ENCODE measurements at regions not wholly inside any gene's neighbourhood (a gene's known extent, or its start where the extent isn't known, plus 50 kb on each side); places are given as distances from the start of the nearest gene placed in this dataset.

DNA sequence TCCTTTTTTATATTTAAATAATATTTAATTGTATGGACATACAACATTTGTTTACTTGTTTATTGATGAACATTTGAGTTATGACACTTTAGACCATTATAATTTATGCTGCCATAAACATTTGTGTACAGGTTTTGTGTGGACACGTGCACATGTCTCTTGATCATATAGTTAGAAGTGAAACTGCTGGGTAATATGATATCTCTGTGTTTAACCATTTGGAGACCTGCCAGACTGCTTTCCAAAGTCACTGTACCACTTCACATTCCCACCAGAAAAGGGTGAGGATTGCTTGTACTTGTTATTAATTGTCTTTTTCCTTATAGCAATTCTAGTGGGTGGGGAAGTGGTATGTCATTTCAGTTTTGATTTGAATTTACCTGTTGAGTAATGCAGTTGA, 145.6 kb upstream of the KLHL1 start:
- Histone ChIP-seq H3K27ac (ENCODE audit: insufficient read depth in 1 of 2, low read depth in 1 of 2, low read length in 2 of 2, poor library complexity in 1 of 2, severe bottlenecking in 2 of 2) (no peak overlapping the region), H3K4me3 (ENCODE audit: control insufficient read depth in 1 of 7, extremely low read depth in 1 of 7, insufficient read depth in 4 of 7, low read depth in 2 of 7, low read length in 6 of 7) (no peak overlapping the region), H3K36me3 (ENCODE audit: control insufficient read depth in 4 of 4, insufficient read depth in 4 of 4, low read length in 3 of 4) (no peaks in the 10 kb centered on the region), H3K27me3 (replicated peaks in 2 of 5; ENCODE audit: control insufficient read depth in 4 of 5, insufficient read depth in 5 of 5, low read length in 4 of 5) (no peaks in the 10 kb centered on the region), H3K4me1 (ENCODE audit: control extremely low read depth in 1 of 4, control insufficient read depth in 4 of 4, insufficient read depth in 4 of 4, low read length in 3 of 4) (no peaks in the 10 kb centered on the region), H3K9me3 (ENCODE audit: control extremely low read depth in 1 of 5, control insufficient read depth in 4 of 5, insufficient read depth in 2 of 5, low read depth in 1 of 5, low read length in 4 of 5) (peaks cover 0 to 2% (median 0%) of the 10 kb centered on the region in 5 experiments)
- DNase-seq, result no peak
- no CpG with 5 or more reads among the region's 1 CpG for WGBS (ENCODE audit: insufficient coverage)
- ChIA-PET CTCF (no interaction called here), POLR2A (no interaction called here)

DNA sequence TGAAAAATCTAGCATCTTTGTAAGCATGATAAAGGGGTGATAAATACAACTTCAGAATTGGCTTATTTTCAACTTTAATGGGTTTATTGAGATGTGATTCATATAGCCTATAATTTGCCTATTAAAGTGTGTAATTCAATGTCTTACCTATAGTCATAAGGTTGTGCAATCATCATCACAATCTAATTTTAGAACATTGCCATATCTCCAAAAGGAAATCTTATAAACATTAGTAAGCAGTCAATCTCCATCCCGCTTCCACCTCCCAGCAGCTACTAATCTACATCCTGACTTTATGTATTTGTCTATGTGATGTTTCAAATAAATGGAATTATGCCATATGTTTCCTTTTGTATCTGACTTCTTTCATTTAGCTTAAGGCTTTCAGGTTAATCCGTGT, 145.2 kb upstream of the KLHL1 start:
- no peak overlapping the region for H3K27ac ChIP-seq (ENCODE audit: insufficient read depth in 1 of 2, low read depth in 1 of 2, low read length in 2 of 2, poor library complexity in 1 of 2, severe bottlenecking in 2 of 2)
- DNase-seq, result no peak
- no peaks in the 10 kb centered on the region for H3K27me3 ChIP-seq (replicated peaks in 2 of 5; ENCODE audit: control insufficient read depth in 4 of 5, insufficient read depth in 5 of 5, low read length in 4 of 5)
- peaks cover 0 to 2% (median 0%) of the 10 kb centered on the region in 5 experiments for H3K9me3 ChIP-seq (ENCODE audit: control extremely low read depth in 1 of 5, control insufficient read depth in 4 of 5, insufficient read depth in 2 of 5, low read depth in 1 of 5, low read length in 4 of 5)
- no peaks in the 10 kb centered on the region for H3K4me1 ChIP-seq (ENCODE audit: control extremely low read depth in 1 of 4, control insufficient read depth in 4 of 4, insufficient read depth in 4 of 4, low read length in 3 of 4)
- ChIA-PET POLR2A (no interaction called here), CTCF (no interaction called here)
- H3K36me3 ChIP-seq (ENCODE audit: control insufficient read depth in 4 of 4, insufficient read depth in 4 of 4, low read length in 3 of 4), result no peaks in the 10 kb centered on the region
- H3K4me3 ChIP-seq (ENCODE audit: control insufficient read depth in 1 of 7, extremely low read depth in 1 of 7, insufficient read depth in 4 of 7, low read depth in 2 of 7, low read length in 6 of 7), result no peak overlapping the region
- no CpG with 5 or more reads among the region's 2 CpGs for WGBS (ENCODE audit: insufficient coverage)

DNA sequence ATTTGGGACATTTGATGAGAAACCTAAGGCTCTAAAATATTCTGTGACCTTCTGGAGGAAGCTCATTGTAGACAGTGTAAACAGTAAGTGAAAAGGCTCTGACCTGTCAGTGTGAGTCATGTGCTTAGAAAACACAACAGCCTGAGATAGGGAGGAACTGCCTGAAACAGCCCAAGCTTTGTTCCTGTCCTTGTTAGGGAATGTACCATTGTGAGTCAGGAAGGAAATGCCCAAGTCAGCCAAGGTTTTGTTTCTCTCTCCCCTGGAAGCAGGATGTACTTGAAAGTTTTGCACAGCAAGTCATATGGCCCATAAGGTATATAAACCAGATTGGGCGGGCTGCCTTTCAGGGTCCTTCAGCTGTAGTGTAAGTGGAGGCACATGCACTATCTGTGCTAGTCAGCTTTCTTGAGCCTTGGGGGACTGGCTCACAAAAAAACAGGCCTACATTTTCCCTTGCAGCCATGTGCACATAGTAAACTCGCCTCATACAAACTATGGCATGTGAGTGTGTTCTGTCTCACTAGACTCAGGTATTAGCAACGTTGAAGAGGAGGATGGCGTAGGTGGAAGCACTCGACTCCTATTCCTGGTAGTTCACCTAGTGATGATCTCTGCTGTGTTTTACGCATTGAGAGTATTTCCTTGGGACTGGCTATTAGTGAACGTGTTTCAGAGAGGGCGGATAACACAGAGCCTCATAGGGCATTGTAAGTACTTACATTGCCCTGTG, 141.2 kb upstream of the KLHL1 start:
- Histone ChIP-seq H3K4me1 (ENCODE audit: control extremely low read depth in 1 of 4, control insufficient read depth in 4 of 4, insufficient read depth in 4 of 4, low read length in 3 of 4) (no peaks in the 10 kb centered on the region), H3K27me3 (replicated peaks in 2 of 5; ENCODE audit: control insufficient read depth in 4 of 5, insufficient read depth in 5 of 5, low read length in 4 of 5) (no peaks in the 10 kb centered on the region), H3K4me3 (ENCODE audit: control insufficient read depth in 1 of 7, extremely low read depth in 1 of 7, insufficient read depth in 4 of 7, low read depth in 2 of 7, low read length in 6 of 7) (no peak overlapping the region), H3K27ac (ENCODE audit: insufficient read depth in 1 of 2, low read depth in 1 of 2, low read length in 2 of 2, poor library complexity in 1 of 2, severe bottlenecking in 2 of 2) (no peak overlapping the region), H3K36me3 (ENCODE audit: control insufficient read depth in 4 of 4, insufficient read depth in 4 of 4, low read length in 3 of 4) (no peaks in the 10 kb centered on the region), H3K9me3 (ENCODE audit: control extremely low read depth in 1 of 5, control insufficient read depth in 4 of 5, insufficient read depth in 2 of 5, low read depth in 1 of 5, low read length in 4 of 5) (peaks cover 0 to 2% (median 0%) of the 10 kb centered on the region in 5 experiments)
- no peak for DNase-seq
- POLR2A ChIA-PET, result no interaction called here
- CTCF ChIA-PET, result no interaction called here
- WGBS (ENCODE audit: insufficient coverage), result 95% methylated on average over 5 of the region's 8 CpGs

DNA sequence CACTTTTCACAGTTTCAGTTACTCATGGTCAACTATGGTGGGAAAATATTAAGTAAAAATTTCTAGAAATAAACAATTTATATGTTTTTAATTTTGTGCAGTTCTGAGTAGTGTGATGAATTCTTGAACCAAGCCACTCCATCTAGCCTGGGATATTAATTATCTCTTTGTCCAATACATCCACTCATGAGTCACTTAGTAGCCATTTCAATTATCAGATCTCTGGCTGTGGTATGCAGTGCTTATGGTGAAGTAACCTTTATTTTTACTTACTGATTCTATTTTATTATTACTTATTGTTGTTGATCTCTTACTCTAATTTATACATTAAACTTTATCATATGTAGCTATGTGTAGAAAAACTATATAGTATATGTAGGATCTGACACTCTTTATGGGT, 128.9 kb upstream of the KLHL1 start:
- no peak for DNase-seq
- Histone ChIP-seq H3K27me3 (replicated peaks in 2 of 5; ENCODE audit: control insufficient read depth in 4 of 5, insufficient read depth in 5 of 5, low read length in 4 of 5) (no peaks in the 10 kb centered on the region), H3K4me3 (ENCODE audit: control insufficient read depth in 1 of 7, extremely low read depth in 1 of 7, insufficient read depth in 4 of 7, low read depth in 2 of 7, low read length in 6 of 7) (no peak overlapping the region), H3K9me3 (ENCODE audit: control extremely low read depth in 1 of 5, control insufficient read depth in 4 of 5, insufficient read depth in 2 of 5, low read depth in 1 of 5, low read length in 4 of 5) (peaks cover 0 to 1% (median 0%) of the 10 kb centered on the region in 5 experiments), H3K4me1 (ENCODE audit: control extremely low read depth in 1 of 4, control insufficient read depth in 4 of 4, insufficient read depth in 4 of 4, low read length in 3 of 4) (no peaks in the 10 kb centered on the region), H3K36me3 (ENCODE audit: control insufficient read depth in 4 of 4, insufficient read depth in 4 of 4, low read length in 3 of 4) (no peaks in the 10 kb centered on the region), H3K27ac (ENCODE audit: insufficient read depth in 1 of 2, low read depth in 1 of 2, low read length in 2 of 2, poor library complexity in 1 of 2, severe bottlenecking in 2 of 2) (no peak overlapping the region)
- ChIA-PET CTCF (no interaction called here), POLR2A (no interaction called here)

DNA sequence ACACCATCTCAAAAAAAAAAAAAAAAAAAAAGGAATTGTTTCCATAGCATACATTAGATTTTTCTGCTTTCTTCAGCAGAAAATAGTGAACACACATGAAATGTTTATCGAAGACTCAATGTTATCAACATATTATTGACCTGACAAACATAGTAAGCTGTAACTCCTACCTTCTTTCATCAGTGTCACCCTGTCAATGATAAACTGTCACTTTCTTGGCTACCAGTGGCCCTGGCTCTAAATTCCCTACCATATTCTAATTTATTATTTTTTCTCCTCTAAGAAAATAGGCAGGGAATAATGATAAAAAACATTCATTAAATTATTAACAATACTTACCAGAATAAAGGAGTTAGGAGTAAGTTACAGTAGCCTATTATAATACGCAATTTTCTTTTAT, 127.3 kb upstream of the KLHL1 start:
- no peak overlapping the region for H3K27ac ChIP-seq (ENCODE audit: insufficient read depth in 1 of 2, low read depth in 1 of 2, low read length in 2 of 2, poor library complexity in 1 of 2, severe bottlenecking in 2 of 2)
- no CpG with 5 or more reads among the region's 2 CpGs for WGBS (ENCODE audit: insufficient coverage)
- ChIA-PET CTCF (no interaction called here), POLR2A (no interaction called here)
- no peak overlapping the region for H3K4me3 ChIP-seq (ENCODE audit: control insufficient read depth in 1 of 7, extremely low read depth in 1 of 7, insufficient read depth in 4 of 7, low read depth in 2 of 7, low read length in 6 of 7)
- H3K36me3 ChIP-seq (ENCODE audit: control insufficient read depth in 4 of 4, insufficient read depth in 4 of 4, low read length in 3 of 4), result no peaks in the 10 kb centered on the region
- peaks cover 0 to 1% (median 0%) of the 10 kb centered on the region in 5 experiments for H3K9me3 ChIP-seq (ENCODE audit: control extremely low read depth in 1 of 5, control insufficient read depth in 4 of 5, insufficient read depth in 2 of 5, low read depth in 1 of 5, low read length in 4 of 5)
- DNase-seq, result no peak
- no peaks in the 10 kb centered on the region for H3K27me3 ChIP-seq (replicated peaks in 2 of 5; ENCODE audit: control insufficient read depth in 4 of 5, insufficient read depth in 5 of 5, low read length in 4 of 5)
- no peaks in the 10 kb centered on the region for H3K4me1 ChIP-seq (ENCODE audit: control extremely low read depth in 1 of 4, control insufficient read depth in 4 of 4, insufficient read depth in 4 of 4, low read length in 3 of 4)

DNA sequence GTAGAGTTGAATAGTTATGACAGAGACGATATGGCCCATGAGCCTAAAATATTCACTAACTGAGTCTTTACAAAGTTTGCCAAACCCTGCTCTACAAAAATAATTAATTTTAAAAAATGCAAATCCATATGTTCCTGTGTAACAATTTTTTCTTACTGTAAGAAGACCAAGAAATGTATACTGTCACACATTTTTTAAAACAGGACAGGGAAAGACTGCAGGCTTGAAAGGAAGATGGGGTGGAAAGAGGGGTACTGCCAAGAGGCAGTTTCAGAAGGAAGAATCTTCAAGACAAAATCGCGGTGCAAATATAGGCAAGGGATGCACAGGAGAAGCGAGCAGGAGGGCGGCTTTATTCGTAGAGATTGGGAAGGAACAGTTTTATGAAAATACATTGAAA, 115.7 kb upstream of the KLHL1 start:
- Histone ChIP-seq H3K9me3 (ENCODE audit: control extremely low read depth in 1 of 5, control insufficient read depth in 4 of 5, insufficient read depth in 2 of 5, low read depth in 1 of 5, low read length in 4 of 5) (no peaks in the 10 kb centered on the region), H3K27ac (ENCODE audit: insufficient read depth in 1 of 2, low read depth in 1 of 2, low read length in 2 of 2, poor library complexity in 1 of 2, severe bottlenecking in 2 of 2) (no peak overlapping the region), H3K27me3 (replicated peaks in 2 of 5; ENCODE audit: control insufficient read depth in 4 of 5, insufficient read depth in 5 of 5, low read length in 4 of 5) (no peaks in the 10 kb centered on the region), H3K4me3 (ENCODE audit: control insufficient read depth in 1 of 7, extremely low read depth in 1 of 7, insufficient read depth in 4 of 7, low read depth in 2 of 7, low read length in 6 of 7) (no peak overlapping the region), H3K4me1 (ENCODE audit: control extremely low read depth in 1 of 4, control insufficient read depth in 4 of 4, insufficient read depth in 4 of 4, low read length in 3 of 4) (no peaks in the 10 kb centered on the region), H3K36me3 (ENCODE audit: control insufficient read depth in 4 of 4, insufficient read depth in 4 of 4, low read length in 3 of 4) (no peaks in the 10 kb centered on the region)
- 97% methylated on average over 5 of the region's 6 CpGs for WGBS (ENCODE audit: insufficient coverage)
- no peak for DNase-seq
- ChIA-PET POLR2A (no interaction called here), CTCF (no interaction called here)

DNA sequence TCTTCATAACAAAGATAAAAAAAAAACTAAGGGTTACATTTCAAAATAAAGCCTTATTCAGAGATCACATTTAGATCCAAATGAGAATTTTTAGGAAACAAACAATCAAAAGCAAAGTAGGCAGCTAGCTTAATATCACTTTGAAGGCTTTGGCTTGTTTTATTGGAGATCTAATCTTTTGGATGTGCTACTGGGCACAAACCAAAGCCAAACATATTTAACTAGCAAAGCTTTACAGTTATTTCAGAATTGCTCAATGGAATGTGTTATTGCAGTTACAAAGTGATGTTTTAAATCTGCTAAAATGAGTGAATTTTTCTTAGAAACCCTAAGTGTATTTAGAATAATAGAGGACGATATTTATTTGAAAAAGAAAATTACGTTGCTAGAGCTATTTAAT, 114.7 kb upstream of the KLHL1 start:
- DNase-seq, result no peak
- ChIA-PET POLR2A (no interaction called here), CTCF (no interaction called here)
- H3K4me3 ChIP-seq (ENCODE audit: control insufficient read depth in 1 of 7, extremely low read depth in 1 of 7, insufficient read depth in 4 of 7, low read depth in 2 of 7, low read length in 6 of 7), result no peak overlapping the region
- no peak overlapping the region for H3K27ac ChIP-seq (ENCODE audit: insufficient read depth in 1 of 2, low read depth in 1 of 2, low read length in 2 of 2, poor library complexity in 1 of 2, severe bottlenecking in 2 of 2)
- no peaks in the 10 kb centered on the region for H3K27me3 ChIP-seq (replicated peaks in 2 of 5; ENCODE audit: control insufficient read depth in 4 of 5, insufficient read depth in 5 of 5, low read length in 4 of 5)
- H3K9me3 ChIP-seq (ENCODE audit: control extremely low read depth in 1 of 5, control insufficient read depth in 4 of 5, insufficient read depth in 2 of 5, low read depth in 1 of 5, low read length in 4 of 5), result no peaks in the 10 kb centered on the region
- H3K4me1 ChIP-seq (ENCODE audit: control extremely low read depth in 1 of 4, control insufficient read depth in 4 of 4, insufficient read depth in 4 of 4, low read length in 3 of 4), result no peaks in the 10 kb centered on the region
- WGBS (ENCODE audit: insufficient coverage), result no CpG with 5 or more reads among the region's 2 CpGs
- H3K36me3 ChIP-seq (ENCODE audit: control insufficient read depth in 4 of 4, insufficient read depth in 4 of 4, low read length in 3 of 4), result no peaks in the 10 kb centered on the region
